ENCODE measurements at regions not wholly inside any gene's neighbourhood (a gene's known extent, or its start where the extent isn't known, plus 50 kb on each side); places are given as distances from the start of the nearest gene placed in this dataset.
"Not testable (repeated sequence)": the region's sequence is repeated elsewhere in the genome, so short reads cannot be mapped to it uniquely, and the experiment has no call there.

DNA sequence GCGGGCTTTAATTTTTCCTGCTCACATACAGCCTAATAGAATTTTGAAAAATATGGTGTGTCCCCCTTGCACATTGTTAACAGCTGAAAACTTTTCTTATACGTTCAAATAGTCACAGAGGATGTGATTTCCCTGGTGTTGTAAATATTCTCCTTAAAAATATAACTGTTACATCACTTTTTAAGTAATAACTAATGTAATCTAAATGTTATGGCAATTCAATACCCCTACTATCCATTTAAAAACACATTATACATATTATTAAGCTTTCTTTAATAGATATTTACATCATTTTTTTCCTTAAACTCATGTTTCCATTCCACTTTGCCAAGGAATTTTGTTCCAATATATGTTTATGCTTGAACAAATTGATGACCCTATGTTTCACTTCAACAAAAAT lies 85.5 kb upstream of the S1PR1 start:
- DNase-seq: no peak

DNA sequence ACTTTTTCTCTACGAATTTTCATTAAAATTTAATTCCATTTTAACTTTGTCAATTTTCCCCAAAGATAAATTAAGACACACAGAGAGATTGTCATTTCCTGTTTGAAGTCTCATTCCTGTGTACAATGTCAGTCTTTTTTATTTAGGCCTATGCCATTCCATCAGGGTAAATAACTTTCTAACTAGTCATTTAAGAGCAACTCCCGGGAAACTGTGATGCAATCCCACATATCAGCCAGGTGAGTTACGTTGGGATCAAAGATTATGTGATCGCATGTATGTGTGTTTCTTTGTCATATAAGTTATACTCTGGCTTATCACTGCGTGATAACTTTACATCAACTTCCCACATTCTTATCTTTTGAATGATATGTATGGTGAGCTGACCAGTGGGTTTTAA lies 86.1 kb upstream of the S1PR1 start:
- DNase-seq: no peak

DNA sequence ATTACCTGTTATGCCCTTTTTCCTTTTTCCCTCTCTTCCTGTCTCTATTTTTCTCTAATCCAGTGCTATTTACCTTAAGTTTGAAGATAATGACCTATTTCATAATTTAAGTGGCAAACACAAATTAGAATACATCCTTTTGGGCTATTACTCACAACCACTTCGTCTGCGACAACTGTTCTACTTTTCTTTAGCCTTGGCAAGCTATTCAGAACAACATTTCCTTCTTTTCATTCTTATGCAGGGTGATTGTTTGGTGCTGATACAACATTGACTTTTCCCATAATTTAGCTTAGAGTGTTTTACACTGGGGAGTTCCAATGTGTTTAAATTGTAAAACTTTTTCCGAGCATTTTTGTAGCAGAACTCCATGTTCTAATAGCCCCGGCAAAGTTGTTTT lies 86.6 kb upstream of the S1PR1 start:
- no peak for DNase-seq

GRCh38 chr1:101148980-101149379 lies 87.8 kb upstream of the S1PR1 start:
- DNase-seq: no peak

DNA sequence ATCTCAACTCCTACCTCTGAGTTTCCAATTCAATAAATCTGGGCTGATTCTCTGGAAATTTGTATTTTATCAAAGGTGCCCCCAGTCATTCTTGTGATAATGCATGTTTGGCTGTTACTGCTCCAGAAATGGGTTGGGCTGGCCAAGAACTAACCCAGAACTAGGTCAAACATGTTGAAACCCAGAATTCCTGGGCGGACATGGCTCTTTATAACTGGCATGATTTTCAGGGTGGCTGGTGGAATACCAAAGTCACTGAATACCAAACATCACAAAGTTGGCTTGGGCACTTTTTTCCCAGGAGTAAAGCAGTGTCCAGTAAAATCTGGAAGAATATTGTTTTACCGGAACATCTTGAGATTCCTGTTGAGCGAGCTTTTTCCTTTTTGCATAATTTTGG lies 89.4 kb upstream of the S1PR1 start:
- no peak for DNase-seq

GRCh38 chr1:101145449-101145820 lies 91.4 kb upstream of the S1PR1 start:
- DNase-seq: no peak

DNA sequence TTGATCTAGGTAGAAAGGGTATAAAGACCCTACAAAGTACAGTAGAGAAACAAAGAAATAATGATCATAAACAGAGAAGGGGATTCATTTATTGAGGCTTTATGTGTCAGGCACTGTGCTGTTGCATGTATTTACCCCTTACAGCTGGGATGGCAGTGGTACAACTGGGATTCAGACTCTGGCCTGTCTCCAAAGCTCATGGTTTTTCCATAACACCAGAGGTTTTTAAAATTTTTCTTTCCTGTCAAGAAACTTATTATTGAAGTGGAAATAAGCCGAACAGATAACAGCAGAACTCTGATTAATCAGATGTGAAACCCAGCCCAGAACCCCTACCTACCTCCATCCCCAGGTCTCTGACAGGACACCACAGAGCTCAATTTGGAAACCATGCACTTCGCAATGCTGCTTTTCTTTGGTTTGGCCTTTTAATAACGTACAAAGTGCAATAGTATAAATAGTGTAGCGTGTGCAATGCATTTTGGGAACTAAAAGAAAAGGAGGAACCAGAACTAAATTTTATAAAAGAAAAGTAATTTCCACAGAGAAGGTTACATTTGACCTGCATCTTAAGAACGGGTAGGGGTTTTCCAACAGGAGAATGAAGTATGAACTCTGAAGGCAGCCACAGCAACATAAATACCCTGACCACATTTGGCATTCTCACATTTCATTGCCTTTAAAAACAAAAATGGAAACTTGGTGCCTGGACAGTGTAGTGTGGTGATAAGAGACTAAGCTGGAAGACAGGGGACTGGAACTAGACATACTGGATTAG lies 92.0 kb upstream of the S1PR1 start:
- DNase-seq: no peak

DNA sequence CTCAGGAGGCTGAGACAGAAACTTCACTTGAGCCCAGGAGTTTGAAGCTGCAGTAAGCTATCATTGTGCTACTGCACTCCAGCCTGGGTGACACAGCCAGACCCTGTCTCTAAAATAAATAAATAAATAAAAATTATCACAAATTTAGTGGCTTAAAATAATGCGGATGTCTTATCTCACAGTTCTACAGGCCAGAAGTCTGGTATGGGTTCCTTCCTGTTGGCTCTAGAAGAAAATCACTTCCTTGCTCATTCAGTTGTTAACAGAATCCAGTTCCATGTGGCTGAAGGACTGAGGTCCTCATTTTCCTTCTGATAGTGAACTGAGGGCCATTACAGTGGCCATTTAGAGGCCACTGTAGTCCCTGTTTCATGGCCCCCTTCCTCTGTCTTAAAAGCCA lies 94.6 kb upstream of the S1PR1 start:
- DNase-seq: no peak

DNA sequence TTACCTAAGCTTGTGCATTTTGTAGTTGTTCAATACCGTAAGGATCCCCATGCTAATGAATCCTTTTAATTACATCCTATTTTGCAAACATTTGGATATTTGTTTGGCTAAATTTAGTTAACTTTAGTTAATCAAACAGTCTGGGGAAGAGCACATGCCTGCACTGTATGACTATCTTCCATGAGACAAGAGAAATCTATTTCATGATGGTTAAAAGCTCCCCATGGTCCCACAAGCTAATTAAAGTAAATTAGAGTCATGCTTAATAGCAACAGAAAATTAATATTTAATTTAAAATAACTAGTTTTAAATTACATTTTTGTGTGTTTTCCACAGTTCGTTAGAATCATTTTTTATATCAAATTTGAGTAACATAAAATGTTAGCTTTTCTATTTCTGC lies 95.4 kb upstream of the S1PR1 start:
- no peak for DNase-seq

- no peak for DNase-seq
Measured at GRCh38 chr1:101139821-101140718, 96.7 kb upstream of the S1PR1 start.

DNA sequence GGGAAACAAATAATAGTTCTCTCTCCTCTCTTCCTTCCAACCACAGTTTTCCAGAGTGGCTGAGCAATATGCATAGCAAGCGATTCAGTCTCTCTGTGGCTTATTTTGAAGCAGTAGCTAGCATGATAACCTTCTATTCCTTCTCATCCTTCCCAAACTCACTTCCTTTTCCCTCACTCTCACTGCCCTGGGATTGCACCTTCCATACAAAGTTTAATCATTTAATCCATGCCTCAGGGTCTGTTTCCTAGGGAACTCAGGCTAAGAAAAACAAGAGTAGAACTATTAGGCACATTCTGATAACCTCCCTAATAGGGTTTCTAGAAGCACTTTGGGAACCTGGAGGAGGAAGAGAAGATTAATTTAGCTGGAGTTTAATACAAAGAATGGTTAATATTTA lies 97.7 kb upstream of the S1PR1 start:
- no peak for DNase-seq

GRCh38 chr1:101137144-101138126 lies 99.4 kb upstream of the S1PR1 start:
- no peak for DNase-seq

GRCh38 chr1:101136739-101137138 lies 100.1 kb upstream of the S1PR1 start:
- no peak for DNase-seq

- no peak for DNase-seq
Measured at GRCh38 chr1:101136271-101136670, 100.5 kb upstream of the S1PR1 start.

GRCh38 chr1:101135526-101135925 lies 101.3 kb upstream of the S1PR1 start:
- DNase-seq: no peak

- no peak for DNase-seq
Measured at GRCh38 chr1:101131239-101131843, 105.5 kb upstream of the S1PR1 start.

DNA sequence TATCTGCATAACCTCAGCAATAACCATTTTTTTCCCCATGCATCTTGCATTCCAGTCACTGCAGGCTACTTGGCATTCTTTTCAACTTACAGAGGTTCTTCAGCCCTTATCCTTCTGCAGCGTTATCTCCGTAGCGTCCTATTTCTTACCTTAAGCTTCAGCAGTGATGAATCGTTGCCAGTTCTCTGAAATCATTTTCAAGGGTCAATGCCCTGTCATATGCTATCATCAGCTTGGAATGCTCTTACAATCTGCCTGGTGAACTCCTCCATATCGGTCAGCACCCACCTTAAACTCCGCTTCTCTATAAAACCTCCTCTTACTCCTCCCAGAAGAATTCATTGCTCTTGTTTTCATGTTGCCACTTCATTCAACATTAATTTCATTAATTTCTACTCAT lies 105.1 kb upstream of the DPH5 start:
- no peak for DNase-seq

GRCh38 chr1:101128846-101129245 lies 103.3 kb upstream of the DPH5 start:
- DNase-seq: no peak

DNA sequence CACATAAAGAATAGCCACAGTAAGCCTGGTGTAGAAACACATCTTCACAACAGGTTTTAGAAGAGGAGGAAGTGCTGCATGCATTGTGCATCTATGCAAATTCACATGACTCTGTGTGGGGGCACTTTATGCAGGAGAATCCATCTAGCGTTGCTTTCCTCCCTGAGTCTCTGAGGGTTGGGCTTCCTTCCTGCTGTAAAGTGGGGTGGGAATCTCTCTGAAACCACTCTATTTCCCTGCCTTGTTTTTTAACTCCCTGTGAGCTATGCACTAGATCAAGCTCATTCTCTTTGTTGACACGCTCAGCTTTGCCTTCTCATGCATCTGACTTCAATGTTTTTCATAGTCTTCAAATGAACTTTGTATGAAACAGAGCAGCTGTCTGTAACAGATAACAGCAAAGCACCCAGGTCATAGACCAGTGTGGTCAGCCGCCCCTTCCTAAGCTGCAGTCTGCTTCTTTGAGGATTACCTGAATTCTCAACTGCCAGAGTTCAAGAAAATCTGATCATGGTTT lies 102.7 kb upstream of the DPH5 start:
- no peak for DNase-seq

GRCh38 chr1:101124405-101124804 lies 98.8 kb upstream of the DPH5 start:
- no peak for DNase-seq

- not testable (repeated sequence) for DNase-seq
Measured at GRCh38 chr1:101123904-101124303, 98.3 kb upstream of the DPH5 start.

- DNase-seq: no peak
Measured at GRCh38 chr1:101122452-101123166, 97.0 kb upstream of the DPH5 start.
